ENCODE measurements at regions not wholly inside any gene's neighbourhood (a gene's known extent, or its start where the extent isn't known, plus 50 kb on each side); places are given as distances from the start of the nearest gene placed in this dataset.

GRCh38 chr21:15227919-15228318 lies 163.1 kb upstream of the NRIP1 start:
- TF ChIP-seq CTCF (conservative IDR thresholded peaks at IDR 0.05; ENCODE audit: low read length), result no peak
- DNase-seq (ENCODE audit: low read depth), result no peak
- H3K4me3 ChIP-seq (ENCODE audit: low read length), result no peak overlapping the region

GRCh38 chr21:15229390-15229789 lies 164.6 kb upstream of the NRIP1 start:
- no peak for DNase-seq (ENCODE audit: low read depth)
- no peak for TF ChIP-seq CTCF (conservative IDR thresholded peaks at IDR 0.05; ENCODE audit: low read length)
- H3K4me3 ChIP-seq (ENCODE audit: low read length), result no peak overlapping the region

GRCh38 chr21:15233611-15234010 lies 168.8 kb upstream of the NRIP1 start:
- TF ChIP-seq CTCF (conservative IDR thresholded peaks at IDR 0.05; ENCODE audit: low read length), result no peak
- H3K4me3 ChIP-seq (ENCODE audit: low read length), result no peak overlapping the region

GRCh38 chr21:15236111-15236510 lies 171.3 kb upstream of the NRIP1 start:
- TF ChIP-seq CTCF (conservative IDR thresholded peaks at IDR 0.05; ENCODE audit: low read length), result no peak
- DNase-seq (ENCODE audit: low read depth), result no peak
- H3K4me3 ChIP-seq (ENCODE audit: low read length), result no peak overlapping the region

More at GRCh38 chr21:15233611-15234010, 168.8 kb upstream of the NRIP1 start:
- no peak for DNase-seq (ENCODE audit: low read depth)

GRCh38 chr21:15240848-15241247 lies 176.0 kb upstream of the NRIP1 start:
- H3K4me3 ChIP-seq (ENCODE audit: low read length), result no peak overlapping the region
- DNase-seq (ENCODE audit: low read depth), result no peak
- no peak for TF ChIP-seq CTCF (conservative IDR thresholded peaks at IDR 0.05; ENCODE audit: low read length)

DNA sequence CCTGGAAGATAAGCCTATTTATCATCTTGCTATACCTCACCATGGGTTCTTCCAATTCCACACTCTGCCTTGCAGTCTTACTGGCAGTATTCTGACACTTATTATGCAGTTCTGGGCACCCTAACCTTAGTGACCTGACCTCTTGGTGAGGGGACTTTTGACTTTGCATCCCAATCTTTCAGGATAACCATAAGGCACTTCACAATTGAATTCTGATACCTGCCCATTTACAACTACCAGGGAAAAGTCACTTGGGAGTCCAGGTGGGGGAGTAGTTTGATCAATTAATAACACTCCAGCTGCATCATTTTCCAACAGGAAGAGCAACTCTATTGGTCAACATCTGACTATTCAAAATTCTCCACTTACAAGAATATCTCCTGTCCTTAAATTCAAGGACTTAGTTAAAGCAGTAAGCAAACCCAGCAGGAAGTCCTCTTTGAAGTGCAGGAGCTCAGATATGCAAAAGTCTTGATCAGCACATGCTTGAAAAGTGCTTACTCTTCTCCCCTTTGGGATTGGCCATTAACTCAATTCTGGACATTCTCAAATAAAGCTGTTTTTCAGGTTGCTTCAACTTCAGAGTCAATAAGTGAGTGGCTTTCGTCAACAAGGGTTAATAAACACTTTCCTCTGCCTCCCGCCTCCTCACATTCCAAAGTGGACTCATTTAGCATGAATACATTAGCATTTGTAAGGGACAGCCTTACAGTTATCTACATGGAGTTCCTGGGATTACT lies 177.4 kb upstream of the NRIP1 start:
- H3K4me3 ChIP-seq (ENCODE audit: low read length), result no peak overlapping the region

More for the DNA sequence above, 177.4 kb upstream of the NRIP1 start:
- no peak for TF ChIP-seq CTCF (conservative IDR thresholded peaks at IDR 0.05; ENCODE audit: low read length)
- DNase-seq (ENCODE audit: low read depth), result no peak
